ENCODE measurements at regions not wholly inside any gene's neighbourhood (a gene's known extent, or its start where the extent isn't known, plus 50 kb on each side); places are given as distances from the start of the nearest gene placed in this dataset.

DNA sequence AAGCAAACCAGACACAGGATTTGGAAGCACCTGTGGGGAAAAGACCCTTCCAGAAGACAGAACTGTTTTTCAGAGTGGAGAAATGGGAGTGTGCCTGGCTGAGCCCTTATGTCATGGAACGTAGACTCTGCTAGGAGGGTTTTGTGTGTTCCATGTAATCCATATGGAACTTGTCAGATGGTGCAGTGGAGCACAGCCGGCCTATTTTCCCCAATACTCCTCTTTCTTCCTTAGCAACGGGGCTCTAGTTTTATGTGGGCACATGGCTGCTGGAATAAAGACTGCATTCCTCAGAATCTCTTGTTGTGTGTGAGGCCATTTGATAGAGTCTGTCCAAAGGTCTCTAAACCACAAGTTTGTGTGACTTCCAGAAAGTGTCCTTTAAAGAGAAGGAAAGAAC is 284.0 kb downstream of the DRD1 start:
- Mint-ChIP-seq H3K27ac (no peak overlapping the region), H3K36me3 (ENCODE audit: low read depth) (no peaks in the 10 kb centered on the region), H3K9me3 (no peaks in the 10 kb centered on the region), H3K4me1 (no peaks in the 10 kb centered on the region), H3K27me3 (no peaks in the 10 kb centered on the region), H3K4me3 (no peak overlapping the region)
- POLR2A ChIA-PET: no interaction called here
- CTCF ChIA-PET: no interaction called here
- DNase-seq: no peak

DNA sequence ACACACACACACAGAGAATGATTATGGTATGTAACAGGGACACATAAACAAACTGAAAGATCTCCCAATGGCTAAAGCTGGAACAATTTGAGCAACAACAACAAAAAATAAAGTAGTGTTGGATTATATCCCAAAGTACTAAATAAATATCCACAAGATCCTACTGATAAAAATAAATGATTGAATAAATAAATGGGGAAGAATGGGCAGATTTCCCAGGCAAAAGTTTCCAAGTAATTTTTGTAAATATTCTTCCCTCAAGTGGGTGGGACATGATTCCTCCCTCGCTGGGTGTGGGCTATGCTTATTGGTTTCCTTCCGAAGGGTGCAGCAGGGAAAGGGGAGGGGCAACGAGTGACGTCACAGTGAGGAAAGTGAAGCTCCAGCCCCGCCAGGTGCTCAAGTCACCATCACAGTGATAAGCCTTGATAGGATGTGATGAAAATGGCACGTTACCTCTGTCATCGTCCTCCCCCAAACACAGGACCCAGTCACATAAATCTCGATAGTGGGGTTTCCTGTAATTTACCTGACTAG is 295.3 kb downstream of the DRD1 start:
- H3K4me1 Mint-ChIP-seq: no peaks in the 10 kb centered on the region
- H3K27me3 Mint-ChIP-seq: no peaks in the 10 kb centered on the region
- peaks cover 17% of the 10 kb centered on the region for H3K9me3 Mint-ChIP-seq
- H3K27ac Mint-ChIP-seq: no peak overlapping the region
- ChIA-PET POLR2A (no interaction called here), CTCF (no interaction called here)
- DNase-seq: no peak
- no peaks in the 10 kb centered on the region for H3K36me3 Mint-ChIP-seq (ENCODE audit: low read depth)
- no peak overlapping the region for H3K4me3 Mint-ChIP-seq

DNA sequence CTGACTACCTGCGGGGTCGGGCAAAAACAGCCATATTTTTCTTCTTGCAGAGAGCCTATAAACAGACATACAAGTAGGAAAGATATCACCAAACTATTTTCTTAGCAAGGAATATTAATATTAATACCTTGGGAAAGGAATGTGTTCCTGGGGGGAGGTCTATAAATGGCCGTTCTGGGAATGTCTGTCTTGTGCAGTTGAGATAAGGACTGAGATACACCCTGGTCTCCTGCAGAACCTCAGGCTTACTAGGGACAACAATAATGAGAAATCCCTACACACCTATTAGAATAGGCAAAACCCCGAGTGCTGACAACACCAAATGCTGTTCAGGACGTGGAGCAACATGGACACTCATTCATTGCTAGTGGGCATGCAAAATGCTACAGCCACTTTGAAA is 297.2 kb downstream of the DRD1 start:
- no peak for DNase-seq
- POLR2A ChIA-PET: no interaction called here
- H3K4me3 Mint-ChIP-seq: no peak overlapping the region
- H3K4me1 Mint-ChIP-seq: no peaks in the 10 kb centered on the region
- H3K27me3 Mint-ChIP-seq: no peaks in the 10 kb centered on the region
- H3K36me3 Mint-ChIP-seq (ENCODE audit: low read depth): no peaks in the 10 kb centered on the region
- no peak overlapping the region for H3K27ac Mint-ChIP-seq
- CTCF ChIA-PET: no interaction called here
- H3K9me3 Mint-ChIP-seq: peaks cover 14% of the 10 kb centered on the region

DNA sequence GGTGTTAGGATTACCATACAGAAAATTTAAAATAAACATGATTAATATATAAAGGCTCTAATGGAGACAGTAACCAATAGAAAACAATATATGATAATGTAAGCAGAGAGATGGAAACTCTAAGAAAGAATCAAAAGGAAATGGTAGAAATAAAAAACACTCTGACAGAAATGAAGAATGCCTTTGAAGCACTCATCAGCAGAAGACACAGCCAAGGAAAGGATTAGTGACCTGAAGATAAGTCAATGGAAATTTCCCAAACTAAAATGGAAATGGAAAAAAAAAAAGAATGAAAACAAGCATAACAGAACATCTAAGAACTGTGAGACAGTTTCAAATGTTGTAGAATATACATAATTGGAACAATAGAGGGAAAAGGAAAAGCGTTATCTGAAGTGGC is 302.6 kb downstream of the DRD1 start:
- Mint-ChIP-seq H3K9me3 (peaks cover 9% of the 10 kb centered on the region), H3K27ac (no peak overlapping the region), H3K4me3 (no peak overlapping the region), H3K27me3 (no peaks in the 10 kb centered on the region), H3K4me1 (no peaks in the 10 kb centered on the region), H3K36me3 (ENCODE audit: low read depth) (no peaks in the 10 kb centered on the region)
- DNase-seq: no peak
- ChIA-PET POLR2A (no interaction called here), CTCF (no interaction called here)

DNA sequence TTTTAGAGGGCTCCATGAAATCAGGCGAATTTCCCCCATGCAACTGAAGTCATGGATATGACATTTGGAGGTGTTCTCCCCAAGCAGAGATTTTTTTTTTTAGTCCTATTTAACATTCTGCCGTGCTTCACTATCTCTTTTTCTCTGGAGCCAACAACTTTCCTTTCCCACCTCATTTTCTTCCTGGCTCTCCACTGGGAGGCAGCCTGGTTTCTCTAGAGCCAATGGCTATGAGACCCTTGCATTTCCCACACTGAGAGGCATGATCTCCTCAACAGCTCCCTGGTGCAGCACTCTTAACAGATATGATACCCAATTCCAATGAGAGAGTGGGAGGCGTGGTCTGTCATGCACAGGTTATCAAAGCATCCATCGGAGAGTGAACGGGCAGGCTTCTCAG is 310.8 kb downstream of the DRD1 start:
- peaks cover 9% of the 10 kb centered on the region for H3K9me3 Mint-ChIP-seq
- no peaks in the 10 kb centered on the region for H3K4me1 Mint-ChIP-seq
- no peak overlapping the region for H3K4me3 Mint-ChIP-seq
- ChIA-PET POLR2A (no interaction called here), CTCF (no interaction called here)
- no peaks in the 10 kb centered on the region for H3K36me3 Mint-ChIP-seq (ENCODE audit: low read depth)
- no peak overlapping the region for H3K27ac Mint-ChIP-seq
- no peak for DNase-seq
- H3K27me3 Mint-ChIP-seq: no peaks in the 10 kb centered on the region

DNA sequence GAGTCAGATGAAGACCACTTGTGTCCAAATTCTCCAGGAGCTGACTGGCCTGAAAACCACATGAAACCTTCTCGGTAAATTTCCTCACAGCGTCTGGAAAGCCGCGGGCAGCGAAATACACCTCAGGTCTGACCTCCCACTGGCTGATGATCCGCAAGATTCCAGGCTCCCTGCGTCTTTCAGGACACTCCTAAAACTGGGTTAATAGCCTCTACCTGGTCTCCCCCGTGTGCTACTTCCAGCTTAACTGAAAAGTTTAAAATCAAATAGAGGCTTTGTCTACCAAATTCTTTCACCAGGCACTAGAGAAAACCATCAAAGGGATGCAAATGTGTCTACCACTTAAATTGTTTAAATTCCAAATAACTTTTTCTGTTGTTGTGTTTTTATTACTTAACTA is 312.6 kb downstream of the DRD1 start:
- ChIA-PET CTCF (no interaction called here), POLR2A (no interaction called here)
- Mint-ChIP-seq H3K4me1 (no peaks in the 10 kb centered on the region), H3K4me3 (no peak overlapping the region), H3K27me3 (no peaks in the 10 kb centered on the region), H3K36me3 (ENCODE audit: low read depth) (no peaks in the 10 kb centered on the region), H3K27ac (no peak overlapping the region), H3K9me3 (peaks cover 8% of the 10 kb centered on the region)
- no peak for DNase-seq

DNA sequence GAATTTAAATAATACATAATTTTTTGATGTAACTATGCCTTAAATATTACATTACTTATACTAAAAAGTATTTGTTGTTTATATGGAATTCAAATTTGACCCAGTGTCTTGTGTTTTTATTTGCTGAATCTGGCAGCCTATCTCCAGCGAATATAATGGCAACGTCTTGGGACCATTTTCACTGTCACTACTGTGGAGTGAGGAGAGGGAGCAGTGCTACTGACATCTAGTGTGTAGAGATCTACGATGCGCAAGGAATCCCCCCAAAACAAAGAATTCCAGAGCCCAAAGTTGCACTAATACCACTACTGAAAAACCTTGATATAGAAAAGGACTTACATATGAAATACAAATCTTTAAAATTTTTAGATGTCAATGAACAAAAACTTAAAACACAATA is 314.4 kb downstream of the DRD1 start:
- DNase-seq: no peak
- Mint-ChIP-seq H3K4me3 (no peak overlapping the region), H3K27ac (no peak overlapping the region), H3K36me3 (ENCODE audit: low read depth) (no peaks in the 10 kb centered on the region), H3K9me3 (no peaks in the 10 kb centered on the region), H3K27me3 (no peaks in the 10 kb centered on the region), H3K4me1 (no peaks in the 10 kb centered on the region)
- CTCF ChIA-PET: no interaction called here
- POLR2A ChIA-PET: no interaction called here

DNA sequence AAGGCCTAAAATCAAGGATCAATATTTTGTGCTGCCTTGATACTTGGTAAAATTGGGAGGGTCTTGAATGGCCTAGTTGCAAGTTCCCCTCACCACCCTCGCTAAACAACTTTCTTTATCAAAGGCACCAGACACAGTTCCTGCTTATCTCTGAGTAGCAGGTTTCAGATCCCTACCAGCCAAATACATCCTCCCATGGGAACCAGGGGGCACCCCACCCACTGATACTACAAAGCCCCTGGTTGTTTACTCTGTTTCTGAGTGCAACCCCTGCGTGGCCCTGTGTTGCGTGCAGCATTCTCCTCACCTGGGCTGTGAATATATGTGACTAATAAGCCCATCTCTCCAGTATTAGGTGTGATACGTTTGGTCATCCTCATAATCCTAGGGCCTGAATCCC is 314.9 kb downstream of the DRD1 start:
- CTCF ChIA-PET: no interaction called here

DNA sequence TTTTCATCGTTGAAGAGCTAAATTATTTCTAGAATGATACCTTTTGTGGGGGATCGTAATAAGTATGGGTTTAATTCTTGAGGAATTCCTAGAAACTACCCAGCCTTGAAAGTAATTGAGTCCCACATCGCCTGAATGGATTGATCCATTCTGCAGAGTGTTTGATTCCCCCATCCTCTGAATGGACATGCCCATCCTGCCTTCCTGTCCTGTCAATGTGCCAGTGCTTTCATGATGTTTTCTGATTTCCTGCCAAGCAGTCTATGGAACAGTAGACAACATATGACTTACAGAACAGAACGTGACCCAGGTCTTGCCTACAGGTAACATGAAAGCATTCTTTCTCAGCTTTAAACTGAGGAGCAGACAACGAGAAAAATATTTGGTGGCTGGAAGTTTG is 319.2 kb downstream of the DRD1 start:
- Mint-ChIP-seq H3K36me3 (ENCODE audit: low read depth) (no peaks in the 10 kb centered on the region), H3K27ac (no peak overlapping the region), H3K4me1 (no peaks in the 10 kb centered on the region), H3K4me3 (no peak overlapping the region), H3K9me3 (no peaks in the 10 kb centered on the region), H3K27me3 (no peaks in the 10 kb centered on the region)
- POLR2A ChIA-PET: interaction anchor here (0.7 kb wide), 1 partner anchor 437 kb away, joined by 5 read pairs; no protein-coding TSS in a partner anchor
- DNase-seq: no peak
- CTCF ChIA-PET: no interaction called here

More for the DNA sequence above, 314.9 kb downstream of the DRD1 start:
- Mint-ChIP-seq H3K9me3 (no peaks in the 10 kb centered on the region), H3K27me3 (no peaks in the 10 kb centered on the region), H3K4me1 (no peaks in the 10 kb centered on the region), H3K4me3 (no peak overlapping the region), H3K36me3 (ENCODE audit: low read depth) (no peaks in the 10 kb centered on the region), H3K27ac (no peak overlapping the region)
- POLR2A ChIA-PET: no interaction called here
- no peak for DNase-seq

DNA sequence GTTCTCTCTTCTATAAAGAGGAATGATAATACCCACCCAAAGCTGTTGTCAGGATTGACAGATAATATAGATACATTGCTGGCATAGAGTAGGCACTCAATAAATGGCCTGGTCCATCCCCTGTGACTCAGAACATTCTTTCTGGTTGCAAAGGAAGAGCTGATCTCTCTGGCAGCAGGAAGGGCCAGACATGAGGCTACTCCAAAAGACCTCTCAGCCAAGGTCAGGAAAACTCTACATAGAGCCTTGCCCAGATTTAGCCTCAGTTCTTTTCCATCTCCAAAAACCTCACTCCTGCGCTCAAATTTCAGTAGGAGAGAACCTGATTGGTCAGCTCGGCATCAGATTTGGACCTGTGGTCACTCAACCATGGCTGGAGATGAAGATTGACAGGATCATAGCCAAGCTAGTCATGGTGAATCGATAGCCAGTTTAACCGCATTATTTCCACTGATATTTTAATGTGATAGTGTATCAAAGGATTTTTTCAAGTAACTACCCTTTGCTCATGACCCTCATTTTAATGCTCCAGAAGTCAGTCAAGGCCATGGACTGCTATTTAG is 319.6 kb downstream of the DRD1 start:
- no peaks in the 10 kb centered on the region for H3K27me3 Mint-ChIP-seq
- H3K9me3 Mint-ChIP-seq: no peaks in the 10 kb centered on the region
- no peak overlapping the region for H3K4me3 Mint-ChIP-seq
- no peak for DNase-seq
- POLR2A ChIA-PET: interaction anchor here (0.7 kb wide), 1 partner anchor 437 kb away, joined by 5 read pairs; no protein-coding TSS in a partner anchor
- no peaks in the 10 kb centered on the region for H3K4me1 Mint-ChIP-seq
- H3K36me3 Mint-ChIP-seq (ENCODE audit: low read depth): no peaks in the 10 kb centered on the region
- CTCF ChIA-PET: no interaction called here
- H3K27ac Mint-ChIP-seq: no peak overlapping the region

DNA sequence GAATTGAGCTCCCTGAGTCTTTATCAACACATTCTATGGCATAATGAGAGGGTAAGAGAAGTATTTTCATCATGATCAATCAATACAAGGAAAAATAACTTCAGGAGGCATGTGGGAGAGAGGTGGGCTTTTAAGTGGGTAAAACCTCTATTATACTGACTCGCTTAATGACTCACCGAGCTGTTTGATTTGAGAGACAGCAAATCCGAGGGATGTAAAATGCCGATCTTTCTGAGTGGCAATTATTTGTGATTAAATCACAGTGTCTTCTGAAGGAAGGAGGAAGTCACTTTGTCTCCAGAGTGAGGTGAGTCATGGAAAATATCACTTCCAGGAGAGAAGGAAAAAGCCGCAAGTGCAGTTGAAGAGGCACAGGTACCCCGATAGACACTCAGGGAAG is 320.4 kb downstream of the DRD1 start:
- H3K27ac Mint-ChIP-seq: no peak overlapping the region
- H3K4me3 Mint-ChIP-seq: no peak overlapping the region
- H3K36me3 Mint-ChIP-seq (ENCODE audit: low read depth): no peaks in the 10 kb centered on the region
- DNase-seq: no peak
- CTCF ChIA-PET: no interaction called here
- POLR2A ChIA-PET: no interaction called here
- H3K27me3 Mint-ChIP-seq: no peaks in the 10 kb centered on the region
- H3K4me1 Mint-ChIP-seq: no peaks in the 10 kb centered on the region
- no peaks in the 10 kb centered on the region for H3K9me3 Mint-ChIP-seq

DNA sequence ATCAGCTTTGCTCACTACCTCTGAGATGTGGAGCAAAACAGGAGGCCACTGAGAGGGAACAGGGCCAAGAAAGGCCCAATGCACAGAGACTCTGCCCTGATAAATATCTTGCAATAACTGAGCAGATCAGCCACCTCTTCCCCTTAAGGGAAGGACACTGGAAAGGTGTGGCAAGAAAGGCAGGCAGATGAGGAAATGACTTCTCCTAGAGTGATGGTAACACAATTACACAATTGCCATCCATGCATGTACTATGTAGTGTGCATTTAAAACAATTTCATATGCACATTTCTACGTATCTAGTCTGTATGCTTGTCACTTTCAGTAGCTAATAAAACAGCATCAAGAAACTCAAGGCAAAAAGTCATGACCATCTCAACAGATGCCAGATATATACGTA is 322.5 kb downstream of the DRD1 start:
- no peak overlapping the region for H3K27ac Mint-ChIP-seq
- no peaks in the 10 kb centered on the region for H3K9me3 Mint-ChIP-seq
- CTCF ChIA-PET: no interaction called here
- DNase-seq: no peak
- no peaks in the 10 kb centered on the region for H3K4me1 Mint-ChIP-seq
- H3K27me3 Mint-ChIP-seq: no peaks in the 10 kb centered on the region
- H3K4me3 Mint-ChIP-seq: no peak overlapping the region
- H3K36me3 Mint-ChIP-seq (ENCODE audit: low read depth): no peaks in the 10 kb centered on the region
- POLR2A ChIA-PET: no interaction called here

DNA sequence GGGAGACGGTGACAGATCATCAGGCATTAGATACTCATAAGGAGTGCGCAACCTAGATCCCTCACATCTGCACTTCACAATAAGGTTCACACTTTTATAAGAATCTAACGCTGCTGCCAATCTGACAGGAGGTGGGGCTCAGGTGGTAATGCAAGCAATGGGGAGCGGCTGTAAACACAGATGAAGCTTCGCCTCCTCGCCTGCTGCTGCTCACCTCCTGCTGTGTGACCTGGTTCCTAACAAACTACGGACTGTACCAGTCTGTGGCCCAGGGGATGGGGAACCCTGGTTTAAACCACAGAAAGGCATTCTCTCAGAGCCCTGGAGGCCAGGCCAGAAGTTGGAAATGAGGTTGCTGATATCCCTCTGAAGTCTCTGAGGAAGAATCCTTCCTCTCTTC is 323.6 kb downstream of the DRD1 start:
- Mint-ChIP-seq H3K36me3 (ENCODE audit: low read depth) (no peaks in the 10 kb centered on the region), H3K27ac (no peak overlapping the region), H3K27me3 (no peaks in the 10 kb centered on the region), H3K9me3 (no peaks in the 10 kb centered on the region), H3K4me3 (no peak overlapping the region), H3K4me1 (no peaks in the 10 kb centered on the region)
- ChIA-PET CTCF (no interaction called here), POLR2A (no interaction called here)
- no peak for DNase-seq

DNA sequence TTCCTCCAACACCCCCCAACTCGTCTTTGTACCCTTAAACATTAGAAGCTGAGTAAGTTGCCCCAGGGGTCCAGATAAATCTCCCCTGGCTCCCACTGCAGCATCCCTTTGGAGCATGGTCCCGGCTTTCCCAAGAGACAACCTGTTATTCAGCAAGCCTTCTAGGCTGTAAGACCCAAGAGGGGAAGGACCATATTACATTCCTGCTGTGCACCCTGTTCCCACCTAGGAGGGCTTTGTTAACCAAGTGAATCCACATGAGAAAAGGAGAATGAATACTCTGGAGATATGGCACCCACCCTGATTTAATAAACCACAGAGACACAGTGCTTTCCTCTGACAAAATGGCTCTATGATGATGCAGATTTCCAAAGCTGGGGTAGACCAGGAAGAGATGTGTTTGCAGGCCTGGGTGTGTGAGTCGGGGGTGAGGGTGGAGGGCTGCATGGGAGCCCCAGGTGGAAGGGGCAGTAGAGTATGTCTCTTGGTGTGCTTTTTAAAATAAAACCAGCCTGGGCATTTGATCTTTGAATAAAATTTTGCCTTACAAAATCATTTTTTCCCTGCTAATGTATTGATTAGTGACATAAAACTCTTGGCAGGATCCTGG is 325.2 kb downstream of the DRD1 start:
- Mint-ChIP-seq H3K36me3 (ENCODE audit: low read depth) (no peaks in the 10 kb centered on the region), H3K27ac (no peak overlapping the region), H3K9me3 (no peaks in the 10 kb centered on the region), H3K4me3 (no peak overlapping the region), H3K4me1 (no peaks in the 10 kb centered on the region), H3K27me3 (no peaks in the 10 kb centered on the region)
- CTCF ChIA-PET: interaction anchor here (0.6 kb wide), 1 partner anchor 1189 kb away, joined by 3 read pairs; no protein-coding TSS in a partner anchor
- POLR2A ChIA-PET: no interaction called here
- no peak for DNase-seq

All from activated CD4-positive, alpha-beta T cell treated with anti-CD3 and anti-CD28 coated beads, Interleukin-2, amount 10 ng/mL, durations not matched to agents 7 days and 5 days (primary cell).